ENCODE measurements at regions not wholly inside any gene's neighbourhood (a gene's known extent, or its start where the extent isn't known, plus 50 kb on each side); places are given as distances from the start of the nearest gene placed in this dataset.

DNA sequence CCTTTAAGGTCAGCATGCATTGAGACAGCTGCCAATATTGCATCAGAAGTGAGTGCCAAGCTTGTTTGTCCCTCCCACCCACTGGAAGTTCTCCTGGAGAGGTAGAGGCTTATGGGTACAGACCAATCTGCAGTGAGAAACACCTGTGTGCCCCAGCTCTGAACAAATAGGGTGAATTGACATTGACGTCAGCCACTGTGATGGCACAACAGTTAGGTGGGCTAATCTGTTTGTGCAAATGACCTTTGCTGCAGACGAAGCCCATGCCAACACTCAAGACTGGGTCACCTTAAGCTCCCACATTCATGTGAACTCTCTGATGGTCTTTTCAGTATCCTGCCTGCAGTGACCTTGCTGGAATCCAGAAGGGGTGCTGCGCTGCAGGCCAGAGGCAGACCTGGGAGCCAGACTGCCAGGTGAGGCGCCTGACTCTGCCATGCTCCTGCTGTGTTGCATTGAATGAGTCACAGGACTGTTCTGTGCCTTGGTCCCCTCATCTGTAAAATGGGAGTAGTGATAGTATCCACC is 99.9 kb downstream of the ALDH8A1 start:
- TF ChIP-seq, protein P1, sequence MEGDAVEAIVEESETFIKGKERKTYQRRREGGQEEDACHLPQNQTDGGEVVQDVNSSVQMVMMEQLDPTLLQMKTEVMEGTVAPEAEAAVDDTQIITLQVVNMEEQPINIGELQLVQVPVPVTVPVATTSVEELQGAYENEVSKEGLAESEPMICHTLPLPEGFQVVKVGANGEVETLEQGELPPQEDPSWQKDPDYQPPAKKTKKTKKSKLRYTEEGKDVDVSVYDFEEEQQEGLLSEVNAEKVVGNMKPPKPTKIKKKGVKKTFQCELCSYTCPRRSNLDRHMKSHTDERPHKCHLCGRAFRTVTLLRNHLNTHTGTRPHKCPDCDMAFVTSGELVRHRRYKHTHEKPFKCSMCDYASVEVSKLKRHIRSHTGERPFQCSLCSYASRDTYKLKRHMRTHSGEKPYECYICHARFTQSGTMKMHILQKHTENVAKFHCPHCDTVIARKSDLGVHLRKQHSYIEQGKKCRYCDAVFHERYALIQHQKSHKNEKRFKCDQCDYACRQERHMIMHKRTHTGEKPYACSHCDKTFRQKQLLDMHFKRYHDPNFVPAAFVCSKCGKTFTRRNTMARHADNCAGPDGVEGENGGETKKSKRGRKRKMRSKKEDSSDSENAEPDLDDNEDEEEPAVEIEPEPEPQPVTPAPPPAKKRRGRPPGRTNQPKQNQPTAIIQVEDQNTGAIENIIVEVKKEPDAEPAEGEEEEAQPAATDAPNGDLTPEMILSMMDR (IDR thresholded peaks at IDR 0.05): no peak
- TF ChIP-seq POLR2A (IDR thresholded peaks at IDR 0.05): no peak

All from heart left ventricle (tissue), 13 donors.